Astrocyte of the spinal cord (primary cell): ENCODE measurements at regions not wholly inside any gene's neighbourhood (a gene's known extent, or its start where the extent isn't known, plus 50 kb on each side); places are given as distances from the start of the nearest gene placed in this dataset.

Source experiments
- DNase-seq: peaks from one replicate; pipeline ENCODE4 v3.0.0; 2011; ENCODE audit warnings: low read depth, low spot score
- H3K4me3 ChIP-seq: 2 replicates; pipeline ENCODE4 v1.5.1; 2011; ENCODE audit warnings: low read depth, mild to moderate bottlenecking, low read length, moderate library complexity
- in situ Hi-C: cut with HindIII; loops from 2 replicates; pipeline ENCODE4 v1.10.0; 2017; ENCODE audit warnings: low sequenced_read_pairs
- TF ChIP-seq, protein P1 (sequence below): IDR thresholded peaks from 2 replicates; pipeline ENCODE4 v1.5.1; 2012; ENCODE audit warnings: low read depth, mild to moderate bottlenecking, low read length, inconsistent platforms

DNA sequence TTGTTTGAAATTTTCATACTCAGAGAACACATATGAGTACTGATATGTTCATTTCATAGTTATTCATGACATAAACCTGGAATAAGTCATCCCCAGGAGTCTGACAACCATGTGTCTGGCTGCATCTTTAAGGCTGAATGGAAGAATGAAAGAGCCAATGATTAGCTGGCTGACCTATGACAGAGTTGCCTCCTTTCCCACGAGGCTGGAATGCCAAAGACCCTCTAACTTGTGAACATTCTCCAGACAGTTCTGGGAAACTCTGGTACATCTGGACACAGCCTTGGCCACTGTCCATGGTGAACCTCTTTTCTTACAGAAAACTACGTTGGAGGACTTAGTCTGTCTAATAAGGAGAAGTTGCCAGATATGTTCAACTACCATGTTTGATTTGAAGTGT, 380.8 kb upstream of the MKI67 start:
- TF ChIP-seq, protein P1, sequence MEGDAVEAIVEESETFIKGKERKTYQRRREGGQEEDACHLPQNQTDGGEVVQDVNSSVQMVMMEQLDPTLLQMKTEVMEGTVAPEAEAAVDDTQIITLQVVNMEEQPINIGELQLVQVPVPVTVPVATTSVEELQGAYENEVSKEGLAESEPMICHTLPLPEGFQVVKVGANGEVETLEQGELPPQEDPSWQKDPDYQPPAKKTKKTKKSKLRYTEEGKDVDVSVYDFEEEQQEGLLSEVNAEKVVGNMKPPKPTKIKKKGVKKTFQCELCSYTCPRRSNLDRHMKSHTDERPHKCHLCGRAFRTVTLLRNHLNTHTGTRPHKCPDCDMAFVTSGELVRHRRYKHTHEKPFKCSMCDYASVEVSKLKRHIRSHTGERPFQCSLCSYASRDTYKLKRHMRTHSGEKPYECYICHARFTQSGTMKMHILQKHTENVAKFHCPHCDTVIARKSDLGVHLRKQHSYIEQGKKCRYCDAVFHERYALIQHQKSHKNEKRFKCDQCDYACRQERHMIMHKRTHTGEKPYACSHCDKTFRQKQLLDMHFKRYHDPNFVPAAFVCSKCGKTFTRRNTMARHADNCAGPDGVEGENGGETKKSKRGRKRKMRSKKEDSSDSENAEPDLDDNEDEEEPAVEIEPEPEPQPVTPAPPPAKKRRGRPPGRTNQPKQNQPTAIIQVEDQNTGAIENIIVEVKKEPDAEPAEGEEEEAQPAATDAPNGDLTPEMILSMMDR = no peak
- no peak overlapping the region for H3K4me3 ChIP-seq
- DNase-seq = no peak
- in situ Hi-C loops = no loop called here

GRCh38 chr10:128511284-128511683, 385.1 kb upstream of the MKI67 start:
- no peak for DNase-seq
- in situ Hi-C loops = no loop called here
- H3K4me3 ChIP-seq = no peak overlapping the region
- TF ChIP-seq, protein P1 = no peak

DNA sequence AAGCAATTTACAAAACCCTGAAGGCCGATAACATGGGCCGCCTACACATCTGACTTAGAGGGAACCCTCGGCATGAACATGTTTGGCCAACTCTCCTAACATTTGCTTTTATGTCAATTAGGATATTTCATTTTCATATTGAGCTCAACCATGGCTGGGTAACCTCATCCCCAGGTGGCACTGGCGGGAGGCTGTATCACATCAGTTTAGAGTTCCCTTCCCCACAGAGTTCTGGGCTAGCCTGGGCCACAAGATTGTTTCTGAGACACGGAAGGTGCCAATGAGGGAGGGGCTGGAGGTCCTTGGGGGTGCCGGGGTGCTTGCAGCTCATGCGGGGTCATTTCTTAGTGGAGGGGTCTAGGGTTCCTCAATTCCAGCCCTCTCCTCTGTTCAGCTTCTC, 386.5 kb upstream of the MKI67 start:
- no peak overlapping the region for H3K4me3 ChIP-seq
- no peak for DNase-seq
- TF ChIP-seq, protein P1 = no peak
- in situ Hi-C loops = no loop called here

- in situ Hi-C loops = no loop called here
- H3K4me3 ChIP-seq = no peak overlapping the region
- TF ChIP-seq, protein P1 = no peak
- no peak for DNase-seq
Observed at GRCh38 chr10:128514536-128514935, 388.3 kb upstream of the MKI67 start.

GRCh38 chr10:128516180-128516579, 390.0 kb upstream of the MKI67 start:
- in situ Hi-C loops = no loop called here
- H3K4me3 ChIP-seq = no peak overlapping the region
- DNase-seq = no peak
- TF ChIP-seq, protein P1 = no peak

- no peak overlapping the region for H3K4me3 ChIP-seq
- TF ChIP-seq, protein P1 = no peak
- DNase-seq = no peak
- in situ Hi-C loops = no loop called here
Observed at GRCh38 chr10:128517167-128517566, 390.9 kb upstream of the MKI67 start.

DNA sequence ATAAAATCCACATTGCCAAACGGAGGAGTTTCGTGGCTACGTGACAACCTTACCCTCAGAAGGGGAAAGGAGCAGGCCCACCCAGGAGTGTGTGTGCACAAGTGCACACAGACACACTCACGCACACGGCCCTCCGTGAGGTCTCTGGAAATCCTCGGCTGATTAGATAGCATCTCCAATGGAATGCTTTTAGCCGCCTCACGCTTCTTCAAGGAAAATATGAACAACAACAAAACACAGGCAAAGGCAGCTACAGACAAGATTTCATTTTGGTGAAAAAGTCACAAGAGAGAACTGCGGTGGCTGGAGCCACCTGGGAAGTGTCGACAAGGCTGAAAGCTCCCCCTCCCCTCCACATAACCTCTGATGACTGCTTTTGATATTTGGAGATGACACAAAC, 391.8 kb upstream of the MKI67 start:
- no peak for DNase-seq
- TF ChIP-seq, protein P1 = no peak
- no peak overlapping the region for H3K4me3 ChIP-seq
- in situ Hi-C loops = no loop called here
